Tibial nerve (tissue), 4 donors: ENCODE measurements at regions not wholly inside any gene's neighbourhood (a gene's known extent, or its start where the extent isn't known, plus 50 kb on each side); places are given as distances from the start of the nearest gene placed in this dataset.

Experiments
- CTCF ChIP-seq, 5 experiments: fragments of 200-600 bp in 3 of 5; fragments of 450-650 bp in 2 of 5; sonication (generic) in 3 of 5; IDR thresholded peaks; one replicate each; pipeline ENCODE4 v1.5.1; 2016 to 2019; ENCODE audit warnings: antibody characterized with exemption in 5 of 5, mild to moderate bottlenecking in 3 of 5, moderate library complexity in 2 of 5
- EP300 ChIP-seq, 2 donors: sonication (generic); formaldehyde crosslinking; IDR thresholded peaks; one replicate each; pipeline ENCODE4 v1.6.1; 2017; ENCODE audit warnings: antibody characterized with exemption in 2 of 2, mild to moderate bottlenecking in 1 of 2
- POLR2A ChIP-seq, 2 donors: fragments of 450-650 bp; IDR thresholded peaks; one replicate each; pipeline ENCODE4 v1.6.1; 2017; ENCODE audit warnings: antibody characterized with exemption in 2 of 2, mild to moderate bottlenecking in 2 of 2, moderate library complexity in 2 of 2

- TF ChIP-seq CTCF (IDR thresholded peaks at IDR 0.05) (no peak), EP300 (IDR thresholded peaks at IDR 0.05) (no peak), POLR2A (IDR thresholded peaks at IDR 0.05) (no peak)
Measured at GRCh38 chr1:104406728-104407127, 657.0 kb downstream of the AMY1C start.
